GM19468 (cell line): ENCODE measurements at regions not wholly inside any gene's neighbourhood (a gene's known extent, or its start where the extent isn't known, plus 50 kb on each side); places are given as distances from the start of the nearest gene placed in this dataset.

Experiments
- ATAC-seq: cut with Tn5 transposase; IDR thresholded peaks from one replicate; pipeline ENCODE4 v1.9.1; 2021; ENCODE audit warnings: mild to moderate bottlenecking, moderate library complexity, moderate number of reproducible peaks; ENCODE audit not compliant: unreplicated experiment; ENCODE audit errors: extremely low read depth

- ATAC-seq = no peak
These were observed 542.7 kb upstream of the RAB6C start for GRCh38 chr2:129436809-129437208.

GRCh38 chr2:129437725-129438124 lies 541.7 kb upstream of the RAB6C start:
- no peak for ATAC-seq

GRCh38 chr2:129438501-129439057 lies 540.9 kb upstream of the RAB6C start:
- ATAC-seq = no peak

GRCh38 chr2:129439406-129440302 lies 539.8 kb upstream of the RAB6C start:
- no peak for ATAC-seq

- ATAC-seq = no peak
These were observed 537.9 kb upstream of the RAB6C start for GRCh38 chr2:129441610-129442009.

- no peak for ATAC-seq
These were observed 536.1 kb upstream of the RAB6C start for GRCh38 chr2:129443235-129443864.

GRCh38 chr2:129443865-129444739 lies 535.4 kb upstream of the RAB6C start:
- no peak for ATAC-seq

GRCh38 chr2:129444751-129445150 lies 534.7 kb upstream of the RAB6C start:
- no peak for ATAC-seq

- no peak for ATAC-seq
These were observed 522.8 kb upstream of the RAB6C start for GRCh38 chr2:129456691-129457090.

GRCh38 chr2:129457277-129457818 lies 522.1 kb upstream of the RAB6C start:
- no peak for ATAC-seq

GRCh38 chr2:129458006-129458405 lies 521.5 kb upstream of the RAB6C start:
- no peak for ATAC-seq

GRCh38 chr2:129458436-129458835 lies 521.0 kb upstream of the RAB6C start:
- no peak for ATAC-seq

- no peak for ATAC-seq
These were observed 520.1 kb upstream of the RAB6C start for GRCh38 chr2:129459200-129459876.

GRCh38 chr2:129459881-129460280 lies 519.6 kb upstream of the RAB6C start:
- no peak for ATAC-seq

- ATAC-seq = no peak
These were observed 518.9 kb upstream of the RAB6C start for GRCh38 chr2:129460299-129461198.

- no peak for ATAC-seq
These were observed 517.1 kb upstream of the RAB6C start for GRCh38 chr2:129462349-129462748.

GRCh38 chr2:129462967-129463366 lies 516.5 kb upstream of the RAB6C start:
- no peak for ATAC-seq

- ATAC-seq = no peak
These were observed 515.4 kb upstream of the RAB6C start for GRCh38 chr2:129464036-129464435.

GRCh38 chr2:129464631-129465030 lies 514.8 kb upstream of the RAB6C start:
- ATAC-seq = no peak
